SK-N-SH treated with all-trans-retinoic acid at 6 μM for 48 hours (cell line): ENCODE measurements at regions not wholly inside any gene's neighbourhood (a gene's known extent, or its start where the extent isn't known, plus 50 kb on each side); places are given as distances from the start of the nearest gene placed in this dataset.
"Not testable (repeated sequence)": the region's sequence is repeated elsewhere in the genome, so short reads cannot be mapped to it uniquely, and the experiment has no call there.

Source experiments
- BACH2 ChIP-seq: fragments of 250-450 bp; sonication (Bioruptor Pico); IDR thresholded peaks from 2 replicates; pipeline ENCODE4 v1.9.0; 2021; ENCODE audit warnings: mild to moderate bottlenecking, borderline replicate concordance
- TF ChIP-seq, protein P1 (sequence below): fragments of 250-450 bp; sonication (Bioruptor Pico); IDR thresholded peaks from 2 replicates; pipeline ENCODE4 v1.5.1; 2021; ENCODE audit warnings: mild to moderate bottlenecking, moderate library complexity
- TF ChIP-seq, protein P2 (sequence below): fragments of 250-450 bp; sonication (Bioruptor Pico); IDR thresholded peaks from 2 replicates; pipeline ENCODE4 v1.8.0; 2020; ENCODE audit warnings: mild to moderate bottlenecking, moderate library complexity, borderline replicate concordance
- TF ChIP-seq, protein P3 (sequence below): fragments of 250-450 bp; sonication (Bioruptor Pico); IDR thresholded peaks from 2 replicates; pipeline ENCODE4 v1.5.1; 2020; ENCODE audit warnings: low read depth, mild to moderate bottlenecking, moderate library complexity

DNA sequence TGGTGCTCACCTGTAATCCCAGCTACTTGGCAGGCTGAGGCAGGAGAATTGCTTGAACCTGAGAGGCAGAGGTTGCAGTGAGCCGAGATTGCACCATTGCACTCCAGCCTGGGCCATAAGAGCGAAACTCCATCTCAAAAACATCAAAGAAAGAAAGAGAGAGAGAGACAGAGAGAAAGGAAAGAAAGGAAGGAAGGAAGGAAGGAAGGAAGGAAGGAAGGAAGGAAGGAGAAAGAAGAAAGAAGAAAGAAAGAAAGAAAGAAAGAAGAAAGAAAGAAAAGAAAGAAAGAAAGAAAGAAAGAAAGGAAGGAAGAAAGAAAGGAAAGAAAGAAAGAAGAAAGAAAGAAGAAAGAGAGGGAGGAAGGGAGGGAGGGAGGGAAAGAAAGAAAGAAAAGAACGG lies 69.4 kb upstream of the SLC25A33 start:
- TF ChIP-seq, protein P1, sequence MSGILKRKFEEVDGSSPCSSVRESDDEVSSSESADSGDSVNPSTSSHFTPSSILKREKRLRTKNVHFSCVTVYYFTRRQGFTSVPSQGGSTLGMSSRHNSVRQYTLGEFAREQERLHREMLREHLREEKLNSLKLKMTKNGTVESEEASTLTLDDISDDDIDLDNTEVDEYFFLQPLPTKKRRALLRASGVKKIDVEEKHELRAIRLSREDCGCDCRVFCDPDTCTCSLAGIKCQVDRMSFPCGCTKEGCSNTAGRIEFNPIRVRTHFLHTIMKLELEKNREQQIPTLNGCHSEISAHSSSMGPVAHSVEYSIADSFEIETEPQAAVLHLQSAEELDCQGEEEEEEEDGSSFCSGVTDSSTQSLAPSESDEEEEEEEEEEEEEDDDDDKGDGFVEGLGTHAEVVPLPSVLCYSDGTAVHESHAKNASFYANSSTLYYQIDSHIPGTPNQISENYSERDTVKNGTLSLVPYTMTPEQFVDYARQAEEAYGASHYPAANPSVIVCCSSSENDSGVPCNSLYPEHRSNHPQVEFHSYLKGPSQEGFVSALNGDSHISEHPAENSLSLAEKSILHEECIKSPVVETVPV (CRISPR knock-in tag): not testable (repeated sequence)
- TF ChIP-seq, protein P2, sequence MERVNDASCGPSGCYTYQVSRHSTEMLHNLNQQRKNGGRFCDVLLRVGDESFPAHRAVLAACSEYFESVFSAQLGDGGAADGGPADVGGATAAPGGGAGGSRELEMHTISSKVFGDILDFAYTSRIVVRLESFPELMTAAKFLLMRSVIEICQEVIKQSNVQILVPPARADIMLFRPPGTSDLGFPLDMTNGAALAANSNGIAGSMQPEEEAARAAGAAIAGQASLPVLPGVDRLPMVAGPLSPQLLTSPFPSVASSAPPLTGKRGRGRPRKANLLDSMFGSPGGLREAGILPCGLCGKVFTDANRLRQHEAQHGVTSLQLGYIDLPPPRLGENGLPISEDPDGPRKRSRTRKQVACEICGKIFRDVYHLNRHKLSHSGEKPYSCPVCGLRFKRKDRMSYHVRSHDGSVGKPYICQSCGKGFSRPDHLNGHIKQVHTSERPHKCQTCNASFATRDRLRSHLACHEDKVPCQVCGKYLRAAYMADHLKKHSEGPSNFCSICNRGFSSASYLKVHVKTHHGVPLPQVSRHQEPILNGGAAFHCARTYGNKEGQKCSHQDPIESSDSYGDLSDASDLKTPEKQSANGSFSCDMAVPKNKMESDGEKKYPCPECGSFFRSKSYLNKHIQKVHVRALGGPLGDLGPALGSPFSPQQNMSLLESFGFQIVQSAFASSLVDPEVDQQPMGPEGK (CRISPR knock-in tag): not testable (repeated sequence)
- TF ChIP-seq, protein P3, sequence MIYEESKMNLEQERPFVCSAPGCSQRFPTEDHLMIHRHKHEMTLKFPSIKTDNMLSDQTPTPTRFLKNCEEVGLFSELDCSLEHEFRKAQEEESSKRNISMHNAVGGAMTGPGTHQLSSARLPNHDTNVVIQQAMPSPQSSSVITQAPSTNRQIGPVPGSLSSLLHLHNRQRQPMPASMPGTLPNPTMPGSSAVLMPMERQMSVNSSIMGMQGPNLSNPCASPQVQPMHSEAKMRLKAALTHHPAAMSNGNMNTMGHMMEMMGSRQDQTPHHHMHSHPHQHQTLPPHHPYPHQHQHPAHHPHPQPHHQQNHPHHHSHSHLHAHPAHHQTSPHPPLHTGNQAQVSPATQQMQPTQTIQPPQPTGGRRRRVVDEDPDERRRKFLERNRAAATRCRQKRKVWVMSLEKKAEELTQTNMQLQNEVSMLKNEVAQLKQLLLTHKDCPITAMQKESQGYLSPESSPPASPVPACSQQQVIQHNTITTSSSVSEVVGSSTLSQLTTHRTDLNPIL (CRISPR knock-in tag): not testable (repeated sequence)
- not testable (repeated sequence) for TF ChIP-seq BACH2 (CRISPR knock-in tag)
